ENCODE measurements at regions not wholly inside any gene's neighbourhood (a gene's known extent, or its start where the extent isn't known, plus 50 kb on each side); places are given as distances from the start of the nearest gene placed in this dataset.
"Not testable (repeated sequence)": the region's sequence is repeated elsewhere in the genome, so short reads cannot be mapped to it uniquely, and the experiment has no call there.

GRCh38 chr3:106327696-106328025, 458.8 kb upstream of the CBLB start:
- no peak for DNase-seq

DNA sequence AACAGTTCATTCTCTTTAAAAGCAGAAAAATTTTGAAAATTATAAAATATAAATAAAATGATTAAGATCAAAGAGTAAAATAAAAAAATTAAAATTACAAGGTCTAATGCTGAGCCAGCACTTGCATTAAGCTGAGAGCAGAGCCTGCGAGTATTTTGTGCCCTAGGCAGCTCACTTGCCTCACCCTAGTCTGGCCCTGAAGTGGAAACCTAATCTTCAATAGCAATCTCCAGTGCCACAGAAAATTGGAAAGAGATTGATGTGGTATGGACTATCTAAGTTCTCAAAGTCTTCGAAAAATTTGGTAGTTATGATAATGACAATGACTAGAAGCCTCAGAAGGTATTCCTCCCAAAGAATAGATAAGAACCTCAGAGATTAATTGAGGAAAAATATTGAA, 459.4 kb upstream of the CBLB start:
- no peak for DNase-seq

DNA sequence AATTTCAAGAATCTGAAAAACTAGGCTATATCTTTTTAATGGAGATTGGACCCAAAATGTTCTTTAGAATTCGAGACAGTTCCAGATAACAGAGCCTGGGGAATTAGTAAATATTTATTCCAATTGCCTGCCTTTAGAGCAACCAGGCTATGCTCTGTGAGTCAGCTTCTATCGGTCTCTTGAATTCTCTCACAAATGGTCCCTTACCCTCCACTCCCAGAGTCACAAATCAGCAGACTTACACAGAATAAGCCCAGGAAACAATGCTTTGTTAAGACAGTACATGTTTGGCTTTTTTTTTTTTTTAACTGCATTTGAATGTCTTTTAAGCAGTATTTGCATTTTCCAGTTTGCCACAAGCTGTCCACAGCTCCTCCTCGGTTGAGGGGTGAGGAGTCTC, 460.7 kb upstream of the CBLB start:
- no peak for DNase-seq

DNA sequence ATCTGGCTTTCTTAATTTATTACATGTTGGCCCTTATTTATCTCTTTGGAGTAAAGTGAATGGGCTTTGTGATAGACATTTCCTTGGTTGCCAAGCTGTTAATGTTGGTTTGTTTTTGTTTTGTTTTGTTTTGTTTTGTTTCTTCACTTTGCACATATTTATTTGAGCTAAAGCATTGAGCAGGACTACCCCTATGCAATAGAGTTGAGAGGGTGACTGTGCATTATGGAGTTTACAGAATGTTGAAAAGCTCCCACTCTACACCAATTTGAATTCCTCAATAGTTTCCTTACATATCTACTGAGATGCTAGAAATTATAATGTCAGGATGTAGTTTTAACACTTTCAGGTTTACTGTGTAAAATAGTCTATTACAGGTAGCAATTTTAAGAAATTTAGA, 462.8 kb upstream of the CBLB start:
- DNase-seq, result no peak

DNA sequence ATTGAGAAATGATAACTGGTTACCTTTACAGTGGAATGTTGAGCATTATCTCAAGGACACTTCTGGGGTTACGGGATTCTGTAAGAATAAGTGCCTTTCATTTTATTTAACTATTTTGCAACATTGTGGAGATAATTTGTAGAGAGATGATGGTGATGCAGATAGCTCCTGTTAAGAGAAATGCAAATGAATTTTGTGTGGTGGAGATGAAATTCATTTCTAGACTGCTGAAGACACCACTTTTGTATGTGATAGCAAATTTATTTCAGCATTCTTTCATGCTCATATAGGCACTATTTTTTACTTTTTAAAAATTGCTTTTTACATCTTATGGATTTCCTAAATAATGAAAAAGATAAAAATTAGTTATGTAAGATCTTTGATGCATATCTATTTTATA, 463.3 kb upstream of the CBLB start:
- DNase-seq, result no peak

DNA sequence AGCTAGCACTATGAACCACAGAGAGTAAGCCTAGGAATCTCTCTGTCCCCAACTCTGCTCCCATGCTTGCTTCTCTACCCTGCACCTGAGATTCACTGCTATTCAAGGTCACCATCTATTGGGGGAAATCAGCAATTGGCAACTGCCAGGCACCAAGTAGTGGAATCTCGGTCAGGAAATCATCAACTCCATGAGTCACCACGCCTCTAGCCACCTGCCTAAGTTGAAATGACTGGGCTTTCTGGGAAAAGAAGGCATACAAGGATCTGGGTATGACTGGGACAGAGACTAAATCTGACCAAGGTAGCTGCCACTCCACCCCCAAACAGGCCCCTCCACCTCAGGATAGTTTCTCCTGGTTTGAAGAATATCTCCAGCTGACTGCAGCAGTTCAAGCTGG, 464.1 kb upstream of the CBLB start:
- DNase-seq, result no peak

DNA sequence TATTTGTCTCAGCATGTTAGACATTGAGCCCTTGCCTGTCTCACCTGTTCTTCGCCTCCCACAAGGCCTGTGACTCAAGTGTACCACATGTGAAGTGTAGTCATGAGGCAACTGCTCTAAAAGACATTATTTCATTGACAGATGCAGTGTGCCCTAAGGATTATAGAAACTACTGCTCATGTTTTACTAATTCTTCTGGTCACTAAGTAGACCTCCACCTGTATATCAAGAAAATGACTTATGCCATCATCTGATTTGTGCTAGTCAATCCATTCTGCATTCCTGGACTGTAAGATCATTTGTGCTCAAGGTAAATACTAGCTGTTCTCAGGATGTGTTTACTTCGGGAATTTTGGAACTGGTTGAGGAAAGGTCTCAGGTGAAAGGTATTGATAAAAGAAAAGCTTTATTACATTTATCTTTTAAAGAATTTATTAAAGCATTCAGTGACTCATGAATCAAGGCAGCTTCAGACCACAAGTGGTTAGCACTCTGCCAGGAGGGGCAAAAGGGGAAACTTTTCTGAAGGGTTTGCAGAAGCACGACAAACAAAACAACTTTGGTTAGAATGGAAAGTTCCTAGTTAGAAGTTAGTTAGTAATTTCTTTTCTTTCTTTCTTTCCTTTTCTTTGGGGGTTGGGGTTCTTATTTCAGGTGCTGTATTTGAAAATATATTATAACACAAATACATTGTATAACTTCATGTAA, 465.3 kb upstream of the CBLB start:
- no peak for DNase-seq

GRCh38 chr3:106336619-106337018, 467.8 kb upstream of the CBLB start:
- no peak for DNase-seq

GRCh38 chr3:106337116-106337515, 468.3 kb upstream of the CBLB start:
- DNase-seq, result no peak

DNA sequence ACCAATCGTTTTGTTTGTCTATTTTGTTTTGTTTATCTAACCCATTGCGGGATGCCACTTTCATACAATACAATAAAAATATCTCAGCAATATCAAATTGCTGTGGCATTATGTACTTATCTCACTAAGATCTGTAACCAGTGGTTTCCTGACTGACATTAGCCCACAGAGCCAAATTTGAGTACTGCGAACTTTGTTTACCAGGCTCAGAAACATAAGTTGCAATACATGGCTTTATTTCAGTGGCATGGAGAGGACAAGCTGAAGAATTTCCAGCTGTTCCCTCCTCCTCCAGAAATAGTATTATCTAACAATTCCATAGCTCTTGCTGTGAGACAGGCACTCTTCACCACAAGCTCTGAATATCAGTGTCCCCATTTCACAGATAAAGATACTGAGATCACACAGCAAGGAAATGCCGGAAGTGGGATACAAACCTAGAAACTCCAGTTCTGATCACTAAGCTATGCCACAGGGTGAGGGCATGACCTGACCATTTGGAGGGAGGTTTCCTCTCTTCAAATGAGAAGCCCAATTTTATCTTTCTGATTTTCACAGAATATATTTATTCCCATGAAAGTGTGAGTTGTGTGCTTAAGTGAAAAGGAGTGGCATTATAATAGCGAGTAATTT, 469.9 kb upstream of the CBLB start:
- no peak for DNase-seq

- no peak for DNase-seq
Observed at GRCh38 chr3:106339551-106339950, 470.7 kb upstream of the CBLB start.

- DNase-seq, result no peak
Observed at GRCh38 chr3:106341087-106341486, 472.3 kb upstream of the CBLB start.

GRCh38 chr3:106341586-106342162, 472.9 kb upstream of the CBLB start:
- DNase-seq, result no peak

GRCh38 chr3:106342386-106342785, 473.6 kb upstream of the CBLB start:
- DNase-seq, result no peak

DNA sequence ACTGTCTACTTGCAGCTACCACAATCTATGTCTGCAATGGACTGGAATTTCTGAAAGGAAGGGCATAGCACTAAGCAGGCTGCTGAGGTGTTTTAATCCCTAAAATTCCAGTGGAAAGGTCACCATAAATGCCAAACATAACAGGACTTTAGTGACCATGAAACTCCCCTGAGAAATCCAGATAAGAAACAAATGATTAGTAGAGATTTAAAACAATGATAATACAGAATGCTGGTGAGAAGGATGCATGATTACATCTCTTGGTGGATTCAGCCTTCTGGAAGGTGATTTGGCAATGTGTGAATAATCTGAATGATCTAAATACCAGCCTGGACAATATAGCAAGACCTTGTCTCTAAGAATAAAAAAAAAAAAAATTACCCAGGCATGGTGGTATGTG, 475.0 kb upstream of the CBLB start:
- no peak for DNase-seq

GRCh38 chr3:106345353-106346027, 476.7 kb upstream of the CBLB start:
- DNase-seq, result no peak

GRCh38 chr3:106347350-106347749, 478.5 kb upstream of the CBLB start:
- DNase-seq, result no peak

DNA sequence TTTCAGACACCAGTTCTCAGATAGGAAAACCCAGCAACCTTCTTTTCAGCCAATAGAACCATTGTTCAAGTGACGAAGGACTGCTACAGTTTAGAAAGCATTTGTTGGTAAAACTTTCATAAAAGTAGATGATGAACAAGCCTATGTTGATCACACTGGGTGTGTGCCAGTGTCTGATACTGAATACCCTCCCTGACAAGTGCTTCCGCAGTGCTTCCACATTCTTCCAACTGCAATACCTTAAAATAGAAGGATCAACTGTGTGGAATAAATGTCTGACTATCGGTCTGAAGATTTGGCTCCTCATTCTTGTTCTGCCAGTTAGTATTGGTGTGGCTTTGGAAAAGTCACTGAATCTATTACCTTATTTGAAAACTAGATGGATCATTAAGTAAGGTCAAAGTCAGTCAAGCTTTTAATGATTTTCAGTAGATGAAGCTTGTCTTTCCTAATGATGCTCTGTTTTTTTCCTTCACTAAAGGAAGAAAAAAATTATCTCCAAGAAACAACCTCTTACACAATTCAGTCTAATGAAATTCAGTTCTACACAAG, 479.4 kb upstream of the CBLB start:
- no peak for DNase-seq

DNA sequence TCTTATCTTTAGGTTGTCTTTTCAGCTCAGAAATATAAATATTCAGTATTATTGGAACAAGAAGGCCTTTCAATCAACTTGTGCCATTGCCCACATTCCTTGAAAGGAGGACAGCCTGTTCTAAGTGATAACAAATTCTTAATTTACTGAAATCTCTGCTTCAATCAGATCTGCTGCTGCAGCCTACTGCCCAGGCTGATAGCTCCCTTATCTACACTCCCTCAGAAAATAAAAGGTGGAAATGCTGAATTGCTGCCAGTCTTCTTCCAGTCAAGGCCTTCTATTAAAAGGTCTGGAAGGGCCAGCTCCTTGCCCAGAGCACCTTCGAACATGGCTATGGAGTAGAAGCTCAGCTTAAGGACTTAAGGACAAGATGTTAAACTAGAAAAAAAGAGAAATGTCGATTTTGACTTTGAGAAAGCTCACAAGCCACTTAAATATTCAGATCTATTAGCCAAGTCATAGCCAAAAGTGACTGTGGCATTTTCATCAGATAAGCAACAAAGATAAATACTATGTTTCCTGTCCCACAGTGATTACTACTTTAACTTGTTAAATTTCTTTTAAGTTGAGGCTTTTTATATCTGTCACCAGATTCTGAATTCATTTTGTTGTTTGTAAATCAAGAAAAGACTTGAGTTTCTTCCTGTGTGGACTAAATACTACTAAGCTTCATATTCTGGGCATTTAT, 480.5 kb upstream of the CBLB start:
- DNase-seq, result no peak

DNA sequence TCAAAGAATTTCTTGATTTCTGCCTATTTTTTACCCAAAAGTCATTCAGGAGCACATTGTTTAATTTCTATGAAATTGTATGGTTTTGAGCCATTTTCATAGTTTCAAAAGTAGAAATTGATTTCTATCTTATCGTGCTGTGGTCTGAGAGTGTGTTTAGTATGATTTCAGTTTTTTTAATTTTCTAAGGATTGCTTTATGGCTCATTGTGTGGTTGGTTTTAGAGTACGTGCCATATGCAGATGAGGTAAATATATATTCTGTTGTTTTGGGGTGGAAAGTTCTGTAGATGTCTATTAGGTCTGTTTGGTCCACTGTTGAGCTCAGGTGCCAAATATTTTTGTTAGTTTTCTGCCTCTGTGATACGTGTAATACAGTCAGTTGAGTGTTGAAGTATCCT, 487.1 kb upstream of the CBLB start:
- no peak for DNase-seq

DNA sequence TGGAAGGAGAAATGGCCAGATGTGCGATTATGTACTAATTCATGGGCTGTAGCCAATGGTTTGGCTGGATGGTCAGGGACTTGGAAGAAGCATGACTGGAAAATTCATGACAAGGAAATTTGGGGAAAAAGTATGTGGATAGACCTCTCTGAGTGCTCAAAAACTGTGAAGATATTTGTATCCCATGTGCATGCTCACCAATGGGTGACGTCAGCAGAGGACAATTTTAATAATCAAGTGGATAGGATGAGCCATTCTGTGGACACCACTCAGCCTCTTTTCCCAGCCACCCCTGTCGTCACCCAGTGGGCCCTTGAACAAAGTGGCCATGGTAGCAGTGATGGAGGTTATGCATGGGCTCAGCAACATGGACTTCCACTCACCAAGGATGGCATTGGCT, 490.9 kb upstream of the CBLB start:
- DNase-seq, result no peak

- not testable (repeated sequence) for DNase-seq
Observed at GRCh38 chr3:106360901-106361300, 492.1 kb upstream of the CBLB start.

DNA sequence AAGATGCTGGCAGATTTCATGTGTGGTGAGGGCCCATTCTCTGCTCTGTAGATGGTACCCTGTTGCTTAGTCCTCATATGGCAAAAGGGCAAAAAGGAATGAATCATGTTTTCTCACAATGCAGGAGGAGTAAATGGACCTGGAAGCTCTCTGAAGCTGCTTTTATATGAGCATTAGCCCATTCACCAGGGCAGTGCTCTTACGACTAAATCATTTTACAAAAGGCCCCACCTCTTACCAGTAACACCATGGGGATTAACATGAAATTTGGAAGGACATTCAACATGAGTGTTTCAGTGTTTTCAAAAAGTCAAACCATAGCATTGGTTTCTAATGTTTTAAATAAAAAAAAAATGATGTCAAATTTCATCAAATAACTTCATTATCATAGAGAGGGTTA, 495.7 kb upstream of the CBLB start:
- no peak for DNase-seq
